SK-N-SH (cell line): ENCODE measurements at regions not wholly inside any gene's neighbourhood (a gene's known extent, or its start where the extent isn't known, plus 50 kb on each side); places are given as distances from the start of the nearest gene placed in this dataset.

Experiments
- CTCF ChIP-seq: fragments of 200-600 bp; sonication (generic); IDR thresholded peaks from 2 replicates; pipeline ENCODE4 v1.6.1; 2017; ENCODE audit warnings: antibody characterized with exemption, mild to moderate bottlenecking, moderate library complexity
- EP300 ChIP-seq, 2 experiments: IDR thresholded peaks; 2 replicates each; pipeline versions ENCODE4 v1.4.0 to v1.6.1; 2012; ENCODE audit warnings: borderline replicate concordance in 1 of 2, low read depth in 1 of 2, low read length in 1 of 2
- FOXM1 ChIP-seq: IDR thresholded peaks from 2 replicates; pipeline ENCODE4 v1.4.0; 2012; ENCODE audit warnings: low read depth, mild to moderate bottlenecking
- MAX ChIP-seq: IDR thresholded peaks from 2 replicates; pipeline ENCODE4 v1.4.0; 2012; ENCODE audit warnings: low read depth
- POLR2AphosphoS5 ChIP-seq: IDR thresholded peaks from 2 replicates; pipeline ENCODE4 v1.6.1; 2012; ENCODE audit warnings: low read depth, low read length
- SIN3A ChIP-seq: IDR thresholded peaks from 2 replicates; pipeline ENCODE4 v1.6.1; 2012; ENCODE audit warnings: low read depth, mild to moderate bottlenecking, low read length, moderate library complexity, borderline replicate concordance
- TAF1 ChIP-seq: IDR thresholded peaks from 2 replicates; pipeline ENCODE4 v1.6.1; 2012; ENCODE audit warnings: low read depth, mild to moderate bottlenecking, low read length, moderate library complexity, borderline replicate concordance
- USF2 ChIP-seq: fragments of 150-350 bp; IDR thresholded peaks from 2 replicates; pipeline ENCODE4 v1.6.1; 2017; ENCODE audit warnings: antibody characterized with exemption, low read length, low read depth, borderline replicate concordance

GRCh38 chr12:76669981-76670380 lies 93.9 kb upstream of the ZDHHC17 start:
- TF ChIP-seq CTCF (no peak), POLR2AphosphoS5 (no peak), FOXM1 (no peak), EP300 (IDR thresholded peaks at IDR 0.05; ENCODE audit: borderline replicate concordance in 1 of 2, low read depth in 1 of 2, low read length in 1 of 2) (no peak), USF2 (no peak), MAX (no peak), TAF1 (no peak), SIN3A (no peak)
